ENCODE measurements at regions not wholly inside any gene's neighbourhood (a gene's known extent, or its start where the extent isn't known, plus 50 kb on each side); places are given as distances from the start of the nearest gene placed in this dataset.

- DNase-seq (ENCODE audit: low spot score): no peak
- TF ChIP-seq CTCF (IDR thresholded peaks at IDR 0.05; ENCODE audit: extremely low read depth, insufficient read depth, missing control alignments): no peak
- in situ Hi-C loops (cut with MboI; ENCODE audit: low pct_unique_long_range_greater_than_20kb, low sequenced_read_pairs, unreplicated experiment): no loop called here
Measured at GRCh38 chr6:115832786-115833185, 227.9 kb downstream of the FRK start.

- TF ChIP-seq CTCF (IDR thresholded peaks at IDR 0.05; ENCODE audit: extremely low read depth, insufficient read depth, missing control alignments): no peak
- in situ Hi-C loops (cut with MboI; ENCODE audit: low pct_unique_long_range_greater_than_20kb, low sequenced_read_pairs, unreplicated experiment): no loop called here
Measured at GRCh38 chr6:115832186-115832585, 228.5 kb downstream of the FRK start.

GRCh38 chr6:115830895-115831294, 229.8 kb downstream of the FRK start:
- no peak for TF ChIP-seq CTCF (IDR thresholded peaks at IDR 0.05; ENCODE audit: extremely low read depth, insufficient read depth, missing control alignments)
- no peak for DNase-seq (ENCODE audit: low spot score)
- in situ Hi-C loops (cut with MboI; ENCODE audit: low pct_unique_long_range_greater_than_20kb, low sequenced_read_pairs, unreplicated experiment): no loop called here

More at GRCh38 chr6:115832186-115832585, 228.5 kb downstream of the FRK start:
- DNase-seq (ENCODE audit: low spot score): no peak

GRCh38 chr6:115821798-115822197, 238.9 kb downstream of the FRK start:
- no peak for TF ChIP-seq CTCF (IDR thresholded peaks at IDR 0.05; ENCODE audit: extremely low read depth, insufficient read depth, missing control alignments)
- in situ Hi-C loops (cut with MboI; ENCODE audit: low pct_unique_long_range_greater_than_20kb, low sequenced_read_pairs, unreplicated experiment): no loop called here
- DNase-seq (ENCODE audit: low spot score): no peak

- no peak for DNase-seq (ENCODE audit: low spot score)
- no peak for TF ChIP-seq CTCF (IDR thresholded peaks at IDR 0.05; ENCODE audit: extremely low read depth, insufficient read depth, missing control alignments)
- in situ Hi-C loops (cut with MboI; ENCODE audit: low pct_unique_long_range_greater_than_20kb, low sequenced_read_pairs, unreplicated experiment): no loop called here
Measured at GRCh38 chr6:115819506-115819905, 241.2 kb downstream of the FRK start.

GRCh38 chr6:115817161-115817560, 243.5 kb downstream of the FRK start:
- in situ Hi-C loops (cut with MboI; ENCODE audit: low pct_unique_long_range_greater_than_20kb, low sequenced_read_pairs, unreplicated experiment): no loop called here
- DNase-seq (ENCODE audit: low spot score): no peak
- TF ChIP-seq CTCF (IDR thresholded peaks at IDR 0.05; ENCODE audit: extremely low read depth, insufficient read depth, missing control alignments): no peak

- DNase-seq (ENCODE audit: low spot score): no peak
- in situ Hi-C loops (cut with MboI; ENCODE audit: low pct_unique_long_range_greater_than_20kb, low sequenced_read_pairs, unreplicated experiment): no loop called here
- TF ChIP-seq CTCF (IDR thresholded peaks at IDR 0.05; ENCODE audit: extremely low read depth, insufficient read depth, missing control alignments): no peak
Measured at GRCh38 chr6:115814907-115815306, 245.8 kb downstream of the FRK start.

Measured in GM13977 (cell line).